Mesothelial cell of epicardium (in vitro differentiated cells): ENCODE measurements at regions not wholly inside any gene's neighbourhood (a gene's known extent, or its start where the extent isn't known, plus 50 kb on each side); places are given as distances from the start of the nearest gene placed in this dataset.

Experiments used
- DNase-seq, 2 experiments: peaks; one replicate each; pipeline ENCODE4 v3.0.0; 2021; ENCODE audit warnings: low spot score in 2 of 2; ENCODE audit not compliant: unreplicated experiment in 2 of 2
- H3K27ac Mint-ChIP-seq: 2 replicates; pipeline ENCODE4 v1.8.0; 2021; ENCODE audit warnings: mixed read lengths
- H3K27me3 Mint-ChIP-seq: 2 replicates; pipeline ENCODE4 v1.8.0; 2021; ENCODE audit warnings: low read depth, mixed read lengths
- H3K36me3 Mint-ChIP-seq: 2 replicates; pipeline ENCODE4 v1.8.0; 2021; ENCODE audit warnings: mixed read lengths
- H3K4me1 Mint-ChIP-seq: 2 replicates; pipeline ENCODE4 v1.8.0; 2021; ENCODE audit warnings: mixed read lengths
- H3K4me3 Mint-ChIP-seq: 2 replicates; pipeline ENCODE4 v1.8.0; 2021; ENCODE audit warnings: mild to moderate bottlenecking, moderate library complexity, mixed read lengths
- H3K9me3 Mint-ChIP-seq: 2 replicates; pipeline ENCODE4 v1.8.0; 2021; ENCODE audit warnings: mixed read lengths
- TF ChIP-seq, protein P1 (sequence below): fragments of 200-600 bp; sonication (generic); IDR thresholded peaks from one replicate; pipeline ENCODE4 v1.5.0; 2021; ENCODE audit warnings: antibody characterized with exemption; ENCODE audit not compliant: unreplicated experiment

DNA sequence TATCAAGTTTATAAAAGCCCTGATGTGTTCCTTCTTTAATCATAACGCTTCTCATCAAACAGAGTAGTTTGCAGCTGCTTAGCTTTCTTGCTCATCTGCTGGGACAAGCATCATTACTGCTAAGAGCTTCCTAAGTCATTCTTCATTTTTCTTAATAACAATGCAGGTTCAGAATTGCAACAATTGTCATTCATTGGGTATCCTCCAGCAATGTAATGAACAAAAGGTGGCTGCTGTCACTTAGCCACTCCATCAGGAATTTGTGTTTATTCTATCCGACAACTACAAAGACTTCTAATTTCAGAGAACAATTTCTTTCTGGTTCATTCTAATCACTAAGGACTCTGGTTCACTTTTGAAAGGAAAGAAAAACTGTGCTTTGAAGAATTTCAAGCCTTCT lies 836.7 kb upstream of the CDH10 start:
- no peak for DNase-seq
- TF ChIP-seq, protein P1, sequence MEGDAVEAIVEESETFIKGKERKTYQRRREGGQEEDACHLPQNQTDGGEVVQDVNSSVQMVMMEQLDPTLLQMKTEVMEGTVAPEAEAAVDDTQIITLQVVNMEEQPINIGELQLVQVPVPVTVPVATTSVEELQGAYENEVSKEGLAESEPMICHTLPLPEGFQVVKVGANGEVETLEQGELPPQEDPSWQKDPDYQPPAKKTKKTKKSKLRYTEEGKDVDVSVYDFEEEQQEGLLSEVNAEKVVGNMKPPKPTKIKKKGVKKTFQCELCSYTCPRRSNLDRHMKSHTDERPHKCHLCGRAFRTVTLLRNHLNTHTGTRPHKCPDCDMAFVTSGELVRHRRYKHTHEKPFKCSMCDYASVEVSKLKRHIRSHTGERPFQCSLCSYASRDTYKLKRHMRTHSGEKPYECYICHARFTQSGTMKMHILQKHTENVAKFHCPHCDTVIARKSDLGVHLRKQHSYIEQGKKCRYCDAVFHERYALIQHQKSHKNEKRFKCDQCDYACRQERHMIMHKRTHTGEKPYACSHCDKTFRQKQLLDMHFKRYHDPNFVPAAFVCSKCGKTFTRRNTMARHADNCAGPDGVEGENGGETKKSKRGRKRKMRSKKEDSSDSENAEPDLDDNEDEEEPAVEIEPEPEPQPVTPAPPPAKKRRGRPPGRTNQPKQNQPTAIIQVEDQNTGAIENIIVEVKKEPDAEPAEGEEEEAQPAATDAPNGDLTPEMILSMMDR, result no peak
- peaks cover 8% of the 10 kb centered on the region for H3K9me3 Mint-ChIP-seq
- no peaks in the 10 kb centered on the region for H3K27me3 Mint-ChIP-seq
- no peak overlapping the region for H3K4me3 Mint-ChIP-seq
- H3K4me1 Mint-ChIP-seq, result no peaks in the 10 kb centered on the region
- H3K36me3 Mint-ChIP-seq, result no peaks in the 10 kb centered on the region
- H3K27ac Mint-ChIP-seq, result no peak overlapping the region

DNA sequence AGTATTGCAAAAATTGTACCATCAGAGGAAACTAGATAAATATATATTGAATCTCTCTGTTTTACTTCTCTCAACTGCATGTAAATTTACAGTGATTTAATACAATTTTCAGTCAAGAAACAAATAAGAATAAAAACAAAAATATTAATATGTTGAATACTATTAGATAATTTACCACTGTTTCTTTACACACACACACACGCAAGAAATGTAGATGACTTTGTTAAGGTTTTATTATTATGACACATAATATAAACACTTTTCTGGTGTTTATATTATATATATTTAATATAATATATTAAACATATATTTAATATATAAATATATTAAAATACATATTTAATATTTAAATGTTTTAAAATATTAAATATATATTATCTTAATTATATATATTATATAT lies 814.3 kb upstream of the CDH10 start:
- TF ChIP-seq, protein P1, result no peak
- Mint-ChIP-seq H3K36me3 (no peaks in the 10 kb centered on the region), H3K4me3 (no peak overlapping the region), H3K27ac (no peak overlapping the region), H3K27me3 (no peaks in the 10 kb centered on the region), H3K4me1 (no peaks in the 10 kb centered on the region), H3K9me3 (peaks cover 8% of the 10 kb centered on the region)
- no peak for DNase-seq

DNA sequence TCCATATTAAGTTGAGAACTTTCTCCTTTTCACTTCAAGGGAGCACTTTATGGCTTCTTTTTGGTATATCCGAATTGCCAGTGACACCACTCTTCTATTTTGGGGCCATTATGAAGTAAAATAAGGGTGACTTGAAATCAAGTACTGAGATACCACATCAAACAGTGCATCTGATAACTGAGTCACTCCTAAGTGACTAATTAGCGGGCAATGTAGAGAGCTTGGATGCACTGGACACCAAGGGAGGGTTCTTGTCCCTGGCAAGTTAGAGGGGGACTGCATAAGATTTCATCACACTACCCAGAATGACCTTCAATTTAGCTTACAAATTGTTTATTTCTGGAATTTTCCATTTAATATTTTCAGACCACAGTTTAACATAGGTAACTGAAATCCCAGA lies 813.9 kb upstream of the CDH10 start:
- H3K27me3 Mint-ChIP-seq, result no peaks in the 10 kb centered on the region
- no peak for DNase-seq
- TF ChIP-seq, protein P1, result no peak
- H3K4me1 Mint-ChIP-seq, result no peaks in the 10 kb centered on the region
- no peak overlapping the region for H3K27ac Mint-ChIP-seq
- peaks cover 8% of the 10 kb centered on the region for H3K9me3 Mint-ChIP-seq
- H3K36me3 Mint-ChIP-seq, result no peaks in the 10 kb centered on the region
- no peak overlapping the region for H3K4me3 Mint-ChIP-seq

DNA sequence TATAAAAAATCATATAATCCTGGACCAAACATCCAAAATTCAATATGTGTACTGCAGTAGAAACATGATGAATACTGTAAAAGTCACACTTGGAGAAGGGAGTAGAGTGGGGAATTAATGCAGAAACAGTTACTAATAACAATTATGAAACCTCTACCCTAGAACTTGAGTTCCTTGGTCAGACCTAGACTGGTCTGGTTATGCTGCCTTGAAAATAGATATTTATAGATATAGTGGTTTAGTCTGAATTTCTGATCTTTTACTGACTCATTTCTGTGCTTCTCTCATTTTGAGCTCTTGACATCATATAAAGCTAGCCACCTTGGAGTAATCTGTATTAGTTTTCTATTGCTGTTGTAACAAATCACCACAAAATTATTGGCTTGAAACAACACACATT lies 808.7 kb upstream of the CDH10 start:
- peaks cover 12% of the 10 kb centered on the region for H3K4me1 Mint-ChIP-seq
- DNase-seq, result no peak
- H3K36me3 Mint-ChIP-seq, result no peaks in the 10 kb centered on the region
- TF ChIP-seq, protein P1, result no peak
- no peak overlapping the region for H3K4me3 Mint-ChIP-seq
- H3K27me3 Mint-ChIP-seq, result no peaks in the 10 kb centered on the region
- no peaks in the 10 kb centered on the region for H3K9me3 Mint-ChIP-seq
- H3K27ac Mint-ChIP-seq, result no peak overlapping the region

DNA sequence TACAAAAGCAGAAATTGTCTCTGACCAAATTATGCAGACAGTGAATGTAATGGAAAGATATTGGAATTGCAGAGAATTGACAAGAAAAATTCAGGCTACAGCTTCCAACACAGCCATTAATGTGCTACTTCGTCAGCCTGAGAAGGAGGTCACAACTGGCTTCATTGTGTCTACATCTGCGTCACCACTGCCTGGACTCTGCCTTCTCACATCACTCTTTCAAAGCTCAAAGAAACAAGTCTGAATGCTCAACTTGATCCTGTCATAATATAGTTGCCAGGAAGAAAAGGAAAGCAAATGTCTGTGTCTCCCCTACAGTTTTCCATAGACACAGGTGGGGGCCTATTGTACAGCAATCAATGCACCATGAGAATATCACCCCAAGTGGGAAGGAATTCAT lies 806.5 kb upstream of the CDH10 start:
- DNase-seq, result no peak
- H3K4me3 Mint-ChIP-seq, result no peak overlapping the region
- H3K27ac Mint-ChIP-seq, result no peak overlapping the region
- no peaks in the 10 kb centered on the region for H3K27me3 Mint-ChIP-seq
- no peaks in the 10 kb centered on the region for H3K36me3 Mint-ChIP-seq
- TF ChIP-seq, protein P1, result no peak
- H3K4me1 Mint-ChIP-seq, result peaks cover 18% of the 10 kb centered on the region
- no peaks in the 10 kb centered on the region for H3K9me3 Mint-ChIP-seq

DNA sequence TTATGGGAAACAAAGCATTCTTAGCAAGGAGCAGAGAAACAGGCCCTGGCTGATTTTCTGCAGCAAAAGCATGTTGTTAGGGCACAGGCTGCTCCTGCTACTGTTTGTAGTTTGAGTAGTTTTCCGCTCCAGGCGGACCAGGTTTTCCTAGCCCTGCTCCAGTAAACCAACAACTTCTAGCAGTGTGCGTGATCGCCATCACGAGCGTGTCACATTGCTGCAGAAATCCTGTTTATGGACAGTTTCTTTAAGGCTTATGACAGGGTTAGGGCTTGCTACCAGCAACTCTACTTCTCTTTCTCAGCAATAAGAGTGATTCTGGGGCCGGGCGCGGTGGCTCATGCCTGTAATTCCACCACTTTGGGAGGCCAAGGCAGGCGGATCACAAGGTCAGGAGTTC lies 803.9 kb upstream of the CDH10 start:
- H3K27ac Mint-ChIP-seq, result no peak overlapping the region
- TF ChIP-seq, protein P1, result no peak
- no peaks in the 10 kb centered on the region for H3K9me3 Mint-ChIP-seq
- no peaks in the 10 kb centered on the region for H3K27me3 Mint-ChIP-seq
- no peaks in the 10 kb centered on the region for H3K36me3 Mint-ChIP-seq
- H3K4me3 Mint-ChIP-seq, result no peak overlapping the region
- no peak for DNase-seq
- H3K4me1 Mint-ChIP-seq, result peaks cover 26% of the 10 kb centered on the region
